Tibial nerve (tissue), 4 donors: ENCODE measurements at regions not wholly inside any gene's neighbourhood (a gene's known extent, or its start where the extent isn't known, plus 50 kb on each side); places are given as distances from the start of the nearest gene placed in this dataset.

Experiments
- DNase-seq, 2 donors: peaks; one replicate each; pipeline ENCODE4 v3.0.0-alpha.2; 2019; ENCODE audit warnings: low spot score in 2 of 2
- H3K27ac ChIP-seq, 4 donors: fragments of 200-600 bp; sonication (generic) in 3 of 4; one replicate each; pipeline ENCODE4 v1.5.1; 2017 to 2019; ENCODE audit warnings: mild to moderate bottlenecking in 1 of 4
- H3K27me3 ChIP-seq, 2 donors: fragments of 200-600 bp; sonication (generic) in 1 of 2; one replicate each; pipeline versions ENCODE4 v1.5.1 to v1.6.0; 2017 to 2019
- H3K36me3 ChIP-seq, 3 donors: fragments of 200-600 bp; sonication (generic); one replicate each; pipeline ENCODE4 v1.5.1; 2018 to 2019
- H3K4me1 ChIP-seq, 4 donors: fragments of 200-600 bp; sonication (generic) in 3 of 4; one replicate each; pipeline ENCODE4 v1.5.1; 2017 to 2019
- H3K4me3 ChIP-seq, 4 donors: fragments of 200-600 bp; sonication (generic) in 3 of 4; one replicate each; pipeline ENCODE4 v1.5.1; 2017 to 2019; ENCODE audit warnings: mild to moderate bottlenecking in 1 of 4, moderate library complexity in 1 of 4
- H3K9me3 ChIP-seq, 4 donors: fragments of 200-600 bp; sonication (generic) in 3 of 4; one replicate each; pipeline ENCODE4 v1.5.1; 2017 to 2019
- CTCF ChIP-seq, 5 experiments: fragments of 200-600 bp in 3 of 5; fragments of 450-650 bp in 2 of 5; sonication (generic) in 3 of 5; IDR thresholded peaks; one replicate each; pipeline ENCODE4 v1.5.1; 2016 to 2019; ENCODE audit warnings: antibody characterized with exemption in 5 of 5, mild to moderate bottlenecking in 3 of 5, moderate library complexity in 2 of 5
- EP300 ChIP-seq, 2 donors: sonication (generic); formaldehyde crosslinking; IDR thresholded peaks; one replicate each; pipeline ENCODE4 v1.6.1; 2017; ENCODE audit warnings: antibody characterized with exemption in 2 of 2, mild to moderate bottlenecking in 1 of 2
- POLR2A ChIP-seq, 2 donors: fragments of 450-650 bp; IDR thresholded peaks; one replicate each; pipeline ENCODE4 v1.6.1; 2017; ENCODE audit warnings: antibody characterized with exemption in 2 of 2, mild to moderate bottlenecking in 2 of 2, moderate library complexity in 2 of 2
- WGBS, 2 donors: methylation state at CpG; one replicate each; pipeline ENCODE4 v1.1.5; 2018; 5-methylcytosine and 5-hydroxymethylcytosine counted together

DNA sequence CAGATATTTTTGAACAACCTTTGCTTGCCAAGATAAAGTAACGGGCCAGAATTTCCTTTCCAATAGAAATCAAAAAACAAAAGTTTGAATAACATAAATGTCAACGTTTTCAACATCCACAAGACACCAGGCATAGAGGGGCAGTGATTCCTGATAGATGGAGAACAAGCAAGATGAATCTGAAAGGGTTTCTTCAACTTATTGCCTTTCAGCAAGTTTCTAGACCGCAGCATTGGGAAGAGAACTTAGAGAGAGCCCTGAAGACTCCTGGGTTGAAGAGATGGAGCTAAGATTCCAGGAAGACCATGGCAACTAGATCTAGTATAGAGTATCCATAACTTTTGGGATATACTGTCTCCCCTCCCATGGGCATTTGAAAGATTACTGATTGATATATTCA lies 751.4 kb upstream of the CTNND2 start:
- TF ChIP-seq POLR2A (IDR thresholded peaks at IDR 0.05), result no peak
- no peak for TF ChIP-seq EP300 (IDR thresholded peaks at IDR 0.05)
- no peak for TF ChIP-seq CTCF (IDR thresholded peaks at IDR 0.05)
- no peak overlapping the region for H3K27ac ChIP-seq
- no peak for DNase-seq
- no peaks in the 10 kb centered on the region for H3K27me3 ChIP-seq
- H3K9me3 ChIP-seq, result peaks cover 0 to 4% (median 0%) of the 10 kb centered on the region in 4 donors
- no peaks in the 10 kb centered on the region for H3K4me1 ChIP-seq
- H3K4me3 ChIP-seq, result no peak overlapping the region
- 72 to 79% methylated on average over 3 of the region's 3 CpGs for WGBS, 2 donors
- no peaks in the 10 kb centered on the region for H3K36me3 ChIP-seq

- DNase-seq, result no peak
- Histone ChIP-seq H3K27me3 (no peaks in the 10 kb centered on the region), H3K36me3 (no peaks in the 10 kb centered on the region), H3K4me1 (no peaks in the 10 kb centered on the region), H3K4me3 (no peak overlapping the region), H3K27ac (no peak overlapping the region), H3K9me3 (no peaks in the 10 kb centered on the region)
- TF ChIP-seq CTCF (IDR thresholded peaks at IDR 0.05) (no peak), EP300 (IDR thresholded peaks at IDR 0.05) (no peak), POLR2A (IDR thresholded peaks at IDR 0.05) (no peak)
- WGBS, 2 donors, result 86 to 89% methylated on average over 4 of the region's 4 CpGs
Measured at GRCh38 chr5:12652201-12652600, 748.0 kb upstream of the CTNND2 start.

DNA sequence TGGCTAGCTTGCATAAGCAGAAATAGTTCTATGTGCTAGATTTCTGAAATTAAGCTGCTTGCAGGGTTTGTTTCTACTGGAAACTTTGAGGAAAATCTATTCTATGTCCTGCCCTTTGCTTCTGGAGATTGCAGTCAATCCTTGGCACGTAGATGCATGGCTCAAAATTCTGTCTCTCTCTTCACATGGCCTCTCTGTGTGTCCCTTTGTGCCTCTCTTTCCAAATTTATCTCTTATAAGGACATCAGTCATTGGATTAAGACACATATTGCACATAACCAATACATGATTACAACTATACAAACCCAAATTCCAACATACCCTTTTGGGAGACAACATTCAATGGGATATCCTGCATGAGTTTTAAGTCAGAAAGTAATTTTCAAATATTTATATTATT lies 744.3 kb upstream of the CTNND2 start:
- WGBS, 2 donors, result 63 to 70% methylated on average over 1 of the region's 1 CpG
- no peaks in the 10 kb centered on the region for H3K4me1 ChIP-seq
- H3K27me3 ChIP-seq, result no peaks in the 10 kb centered on the region
- H3K27ac ChIP-seq, result no peak overlapping the region
- H3K9me3 ChIP-seq, result no peaks in the 10 kb centered on the region
- TF ChIP-seq CTCF (IDR thresholded peaks at IDR 0.05) (no peak), EP300 (IDR thresholded peaks at IDR 0.05) (no peak), POLR2A (IDR thresholded peaks at IDR 0.05) (no peak)
- no peaks in the 10 kb centered on the region for H3K36me3 ChIP-seq
- no peak for DNase-seq
- no peak overlapping the region for H3K4me3 ChIP-seq

DNA sequence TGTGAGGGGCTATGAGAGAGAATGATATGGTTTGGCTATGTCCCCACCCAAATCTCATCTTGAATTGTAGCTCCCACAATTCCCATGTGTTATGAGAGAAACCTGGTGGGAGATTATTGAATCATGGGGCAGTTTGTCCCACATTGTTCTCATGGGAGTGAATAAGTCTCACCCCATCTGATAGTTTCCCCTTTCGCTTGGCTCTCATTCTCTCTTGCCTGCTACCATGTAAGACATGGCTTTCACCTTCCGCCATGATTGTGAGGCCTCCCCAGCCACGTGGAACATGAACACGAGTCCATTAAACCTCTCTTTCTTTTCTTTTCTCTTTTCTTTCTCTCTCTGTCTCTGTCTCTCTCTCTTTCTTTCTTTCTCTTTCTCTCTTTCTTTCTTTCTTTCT lies 743.4 kb upstream of the CTNND2 start:
- H3K4me1 ChIP-seq, result no peaks in the 10 kb centered on the region
- no peak for DNase-seq
- no peaks in the 10 kb centered on the region for H3K36me3 ChIP-seq
- H3K4me3 ChIP-seq, result no peak overlapping the region
- TF ChIP-seq POLR2A (IDR thresholded peaks at IDR 0.05) (no peak), EP300 (IDR thresholded peaks at IDR 0.05) (no peak), CTCF (IDR thresholded peaks at IDR 0.05) (no peak)
- no peaks in the 10 kb centered on the region for H3K27me3 ChIP-seq
- no peaks in the 10 kb centered on the region for H3K9me3 ChIP-seq
- 72 to 89% methylated on average over 4 of the region's 4 CpGs for WGBS, 2 donors
- H3K27ac ChIP-seq, result no peak overlapping the region

GRCh38 chr5:12645582-12645981 lies 741.3 kb upstream of the CTNND2 start:
- H3K4me3 ChIP-seq, result no peak overlapping the region
- H3K27me3 ChIP-seq, result no peaks in the 10 kb centered on the region
- H3K36me3 ChIP-seq, result no peaks in the 10 kb centered on the region
- H3K4me1 ChIP-seq, result no peaks in the 10 kb centered on the region
- TF ChIP-seq EP300 (IDR thresholded peaks at IDR 0.05), result no peak
- H3K9me3 ChIP-seq, result no peaks in the 10 kb centered on the region
- DNase-seq, result no peak
- H3K27ac ChIP-seq, result no peak overlapping the region

DNA sequence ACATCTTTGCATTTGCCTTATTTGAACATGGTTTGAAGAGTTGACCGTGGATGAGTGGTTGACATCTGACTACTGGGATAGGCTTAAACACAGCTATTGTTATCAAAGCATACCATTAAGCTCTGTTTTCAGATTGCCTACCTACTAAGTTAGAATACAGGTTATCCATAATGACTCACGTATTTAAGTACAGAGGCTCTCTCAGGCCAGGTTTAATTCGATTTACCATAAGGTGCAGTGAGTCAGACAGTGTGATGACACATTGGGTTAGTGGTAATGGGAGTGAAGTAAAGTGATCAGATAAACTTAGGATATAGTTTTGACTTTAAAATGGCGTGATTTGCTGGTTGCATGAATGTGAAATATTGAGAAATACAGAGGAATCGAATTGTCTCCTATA lies 732.0 kb upstream of the CTNND2 start:
- TF ChIP-seq EP300 (IDR thresholded peaks at IDR 0.05) (no peak), POLR2A (IDR thresholded peaks at IDR 0.05) (no peak), CTCF (IDR thresholded peaks at IDR 0.05) (no peak)
- Histone ChIP-seq H3K9me3 (no peaks in the 10 kb centered on the region), H3K27ac (no peak overlapping the region), H3K4me3 (no peak overlapping the region), H3K4me1 (no peaks in the 10 kb centered on the region), H3K27me3 (no peaks in the 10 kb centered on the region), H3K36me3 (no peaks in the 10 kb centered on the region)
- no peak for DNase-seq
- WGBS, 2 donors, result 83 to 85% methylated on average over 5 of the region's 5 CpGs
